AG20443 (cell line): ENCODE measurements at regions not wholly inside any gene's neighbourhood (a gene's known extent, or its start where the extent isn't known, plus 50 kb on each side); places are given as distances from the start of the nearest gene placed in this dataset.

ENCODE experiments used
- DNase-seq: peaks from one replicate; pipeline ENCODE4 v3.0.0; 2012; ENCODE audit warnings: low spot score, mixed read lengths

DNA sequence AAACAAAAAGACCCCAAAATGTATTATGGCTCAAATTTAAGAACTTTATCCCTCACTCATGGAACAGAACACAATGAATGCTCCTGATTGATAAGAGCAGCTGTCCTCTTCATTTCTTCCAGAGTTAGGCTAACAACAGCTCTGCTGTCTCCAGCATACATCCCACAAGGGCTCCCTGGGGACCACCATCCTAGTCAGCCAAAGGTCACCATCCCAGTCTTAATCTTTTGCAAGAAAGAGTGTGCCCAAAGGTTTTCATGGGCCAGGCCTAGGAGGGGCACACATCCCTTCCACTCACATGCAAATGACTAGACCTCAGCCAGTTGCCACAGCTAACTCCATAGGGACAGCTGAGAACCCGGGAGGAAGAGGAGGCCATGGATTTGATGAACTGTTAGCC is 555.3 kb downstream of the BUD13 start:
- no peak for DNase-seq

DNA sequence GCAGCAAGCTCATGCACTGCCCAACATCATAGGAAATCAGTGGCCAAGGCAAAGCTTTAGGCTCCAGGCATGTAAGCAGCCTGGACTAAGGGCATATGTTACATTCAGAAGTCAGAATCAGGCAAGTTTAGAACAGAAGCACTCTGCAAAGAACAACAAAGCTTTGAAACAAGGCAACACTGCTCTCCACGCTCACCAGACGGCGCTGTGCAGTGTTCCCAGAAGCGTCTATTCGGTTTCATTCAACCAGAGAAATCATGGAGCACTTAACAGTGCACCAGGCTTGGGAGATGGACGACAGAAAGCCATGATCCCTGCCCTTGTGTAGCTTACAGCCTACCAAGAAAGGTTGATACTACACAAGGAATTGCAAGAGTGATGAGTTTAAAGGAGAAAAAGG is 555.8 kb downstream of the BUD13 start:
- DNase-seq, result peak; percentile 55

- no peak for DNase-seq
These were observed 557.2 kb downstream of the BUD13 start for GRCh38 chr11:116215471-116216113.

- DNase-seq, result no peak
These were observed 561.6 kb downstream of the BUD13 start for GRCh38 chr11:116211147-116211546.

- DNase-seq, result no peak
These were observed 562.1 kb downstream of the BUD13 start for GRCh38 chr11:116210663-116211062.

- no peak for DNase-seq
These were observed 563.5 kb downstream of the BUD13 start for GRCh38 chr11:116209255-116209654.

- no peak for DNase-seq
These were observed 565.2 kb downstream of the BUD13 start for GRCh38 chr11:116207421-116208141.

- no peak for DNase-seq
These were observed 565.8 kb downstream of the BUD13 start for GRCh38 chr11:116207019-116207418.

DNA sequence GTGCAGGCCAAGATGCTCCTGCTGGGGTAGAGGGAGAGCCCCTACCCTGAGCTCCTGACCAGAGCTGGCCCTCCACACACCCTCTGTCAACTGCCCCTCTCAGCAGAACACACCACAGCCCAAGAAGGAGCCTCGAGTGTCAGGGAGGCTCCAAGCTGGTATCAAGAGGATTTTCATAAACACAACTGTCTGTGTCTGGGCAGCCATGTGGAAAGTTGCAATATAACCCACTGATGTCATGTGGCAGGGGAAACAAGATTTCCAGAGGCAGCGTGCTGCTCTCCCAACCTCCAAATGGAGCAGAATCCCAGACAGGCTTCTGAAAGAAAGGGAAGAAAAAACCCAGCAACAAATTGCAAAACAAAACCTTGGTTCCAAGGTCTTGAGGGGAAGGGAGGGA is 569.9 kb downstream of the BUD13 start:
- DNase-seq, result no peak

DNA sequence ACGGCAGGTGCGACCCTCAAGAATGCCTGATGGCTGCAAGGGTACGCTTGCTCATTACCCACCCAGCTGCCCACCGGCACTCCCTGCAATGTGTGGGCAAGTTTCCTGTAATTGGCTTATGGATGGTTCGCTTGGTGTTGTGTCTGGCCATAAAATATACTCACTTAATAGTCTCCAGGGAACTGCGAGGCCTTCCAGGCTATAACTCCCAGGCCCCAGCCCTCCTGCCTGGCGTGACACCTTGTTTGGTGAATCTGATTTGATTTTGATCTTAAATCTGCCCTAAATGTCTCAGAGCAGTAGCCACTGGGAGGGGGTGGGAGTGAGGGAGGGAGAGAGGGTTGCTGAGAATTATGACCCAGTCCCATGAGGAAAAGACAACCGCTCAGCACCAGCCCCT is 572.2 kb downstream of the BUD13 start:
- no peak for DNase-seq

DNA sequence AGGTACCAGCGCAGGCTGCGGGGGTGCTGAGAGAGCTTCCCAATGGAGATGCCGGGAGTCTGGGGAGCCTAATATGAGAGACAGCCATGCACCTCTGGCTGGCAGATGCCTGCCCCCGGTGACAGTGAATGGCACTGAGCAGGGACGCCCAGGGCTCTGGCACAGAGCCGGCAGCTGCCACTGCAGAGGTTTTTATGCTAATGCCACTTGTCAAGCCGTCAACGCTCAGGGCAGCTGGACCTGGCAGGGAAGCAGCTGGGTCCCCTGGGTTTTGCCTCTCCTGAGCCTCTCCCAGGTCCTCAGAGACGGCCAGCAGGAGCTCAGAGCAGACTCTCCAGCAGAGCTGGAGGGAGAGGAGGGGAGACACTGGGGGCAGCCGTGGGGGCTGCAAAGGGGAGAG is 573.6 kb downstream of the BUD13 start:
- DNase-seq, result no peak

DNA sequence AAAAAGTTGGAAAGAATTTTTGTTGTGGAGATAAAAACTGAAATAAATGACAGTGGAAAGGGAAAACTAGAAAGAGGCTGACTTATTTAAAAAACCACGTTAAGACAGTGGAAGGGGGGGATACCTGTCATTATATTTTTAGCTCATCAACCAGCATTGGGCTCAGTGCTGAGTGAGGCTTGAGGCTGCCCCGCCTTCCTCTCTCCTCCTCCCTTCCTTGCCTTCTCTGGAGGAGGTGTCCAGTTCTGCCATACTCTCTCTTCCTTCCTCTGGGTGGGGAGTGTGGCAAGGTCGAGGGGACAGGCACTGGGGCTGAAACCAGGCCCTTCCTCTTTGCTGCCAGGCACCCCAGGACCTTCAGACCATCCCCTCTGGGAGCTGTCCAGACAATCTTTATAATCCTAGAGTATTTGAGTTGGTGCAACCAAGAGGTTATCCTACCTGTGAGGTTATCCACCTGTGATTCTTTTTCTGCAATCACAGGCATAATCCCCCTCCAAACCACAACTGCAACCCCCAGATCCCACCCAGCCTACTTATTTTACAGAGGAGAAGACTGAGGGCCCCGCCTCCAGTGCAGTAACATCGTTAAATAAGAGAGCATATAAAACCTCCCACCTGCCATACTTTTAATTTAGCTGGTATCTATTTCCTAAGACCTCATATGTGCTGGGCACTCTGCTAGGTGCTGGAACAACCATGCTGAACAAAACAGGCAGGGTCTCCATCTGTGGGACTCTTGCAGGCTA is 578.5 kb downstream of the BUD13 start:
- DNase-seq, result no peak

DNA sequence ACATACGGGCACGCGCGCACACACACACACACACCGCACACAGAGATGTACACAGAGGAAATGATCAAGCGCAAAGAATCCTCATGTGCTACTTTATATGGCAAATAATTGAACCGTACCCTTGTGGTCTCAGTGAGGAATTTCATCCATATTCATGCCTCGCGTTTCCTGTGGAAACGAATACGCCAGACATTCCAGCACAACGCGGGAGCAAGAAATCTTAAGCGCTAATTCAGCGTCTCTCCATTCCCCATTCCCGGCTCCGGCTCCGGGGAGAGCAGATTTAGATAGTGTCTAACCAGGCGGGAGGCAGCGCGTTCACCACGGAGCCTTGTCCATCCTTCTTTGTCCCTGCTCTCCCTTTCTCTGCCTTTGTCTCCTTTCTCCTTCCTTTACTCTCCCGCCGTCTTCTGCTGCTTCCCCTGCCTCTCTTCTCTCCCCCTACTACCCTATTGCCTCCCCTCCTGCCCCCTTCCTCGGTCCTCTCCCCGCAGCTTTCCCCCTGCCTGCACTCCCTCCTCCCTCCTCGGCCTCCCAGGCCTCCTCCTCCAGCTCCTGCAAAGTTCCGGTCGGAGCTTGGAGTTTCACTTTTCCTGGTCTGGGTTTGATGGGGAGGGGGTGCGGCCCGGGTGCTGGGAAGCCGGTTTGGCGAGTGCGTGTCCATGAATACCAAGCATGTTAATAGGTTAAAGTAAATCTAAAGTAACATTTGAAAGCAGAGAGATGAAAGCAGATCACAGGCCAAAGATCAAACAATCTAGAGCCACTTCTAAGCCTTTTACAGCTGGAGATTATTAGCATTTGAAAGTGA is 579.3 kb downstream of the BUD13 start:
- DNase-seq, result peak; percentile 70

- DNase-seq, result peak; percentile 24
These were observed 580.1 kb downstream of the BUD13 start for GRCh38 chr11:116192509-116193210.

DNA sequence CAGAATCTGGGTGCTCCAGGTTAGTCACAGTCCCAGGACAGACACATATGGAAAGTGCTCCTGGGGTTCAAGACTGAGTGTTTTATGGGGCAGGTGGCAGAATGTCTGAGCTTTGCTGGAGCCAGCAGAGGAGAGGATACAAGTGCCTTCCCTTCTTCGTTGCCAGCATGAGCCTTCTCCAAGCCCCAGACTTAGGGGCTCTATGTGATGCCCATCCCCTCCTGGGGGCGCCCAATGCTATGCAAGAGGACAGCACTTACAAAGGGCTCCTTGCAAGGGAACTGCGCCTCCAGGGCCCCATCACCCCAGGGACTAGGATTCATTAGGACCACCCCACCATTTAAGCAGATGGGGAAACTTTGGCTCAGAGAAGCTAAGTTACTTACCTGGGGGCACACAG is 581.9 kb downstream of the BUD13 start:
- DNase-seq, result no peak

DNA sequence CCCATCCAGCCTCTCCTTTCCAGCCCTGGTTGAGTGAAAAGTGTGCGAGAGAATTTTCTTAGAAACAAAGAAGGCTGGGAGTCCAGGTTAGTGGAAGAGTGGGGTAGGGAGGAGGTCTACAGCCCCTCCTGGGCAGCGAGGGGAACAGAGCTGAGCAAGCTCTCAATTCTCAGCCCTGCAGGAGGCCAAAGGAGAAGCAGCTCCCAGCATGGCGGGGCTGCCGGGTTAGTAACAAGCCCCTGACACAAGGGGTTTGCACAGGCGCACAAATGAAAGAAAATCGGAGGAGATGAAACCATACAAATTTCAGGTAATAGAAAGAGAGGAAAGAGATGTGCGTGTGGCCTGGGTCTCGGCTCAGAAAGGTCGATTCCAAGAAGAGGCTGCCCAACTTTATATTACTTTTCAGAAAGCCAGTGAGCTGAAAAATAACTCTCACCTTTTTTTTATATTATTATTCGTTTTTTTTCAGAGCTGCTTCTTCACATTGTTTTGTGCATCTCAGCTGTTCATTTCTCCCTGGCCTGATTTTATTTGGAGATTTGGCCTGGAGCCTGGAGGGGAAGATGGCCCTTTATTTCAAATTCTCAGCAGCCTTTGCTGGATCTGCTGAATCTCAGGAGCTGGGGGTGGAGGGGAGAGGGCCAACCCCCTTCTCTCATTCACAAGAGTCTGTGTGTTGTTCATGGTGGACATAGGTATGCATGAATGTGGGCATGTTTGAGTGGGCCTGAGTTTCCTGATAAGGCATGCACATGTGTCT is 583.2 kb downstream of the BUD13 start:
- no peak for DNase-seq

GRCh38 chr11:116188350-116188749 is 584.4 kb downstream of the BUD13 start:
- DNase-seq, result no peak

- DNase-seq, result no peak
These were observed 585.8 kb downstream of the BUD13 start for GRCh38 chr11:116187026-116187425.

DNA sequence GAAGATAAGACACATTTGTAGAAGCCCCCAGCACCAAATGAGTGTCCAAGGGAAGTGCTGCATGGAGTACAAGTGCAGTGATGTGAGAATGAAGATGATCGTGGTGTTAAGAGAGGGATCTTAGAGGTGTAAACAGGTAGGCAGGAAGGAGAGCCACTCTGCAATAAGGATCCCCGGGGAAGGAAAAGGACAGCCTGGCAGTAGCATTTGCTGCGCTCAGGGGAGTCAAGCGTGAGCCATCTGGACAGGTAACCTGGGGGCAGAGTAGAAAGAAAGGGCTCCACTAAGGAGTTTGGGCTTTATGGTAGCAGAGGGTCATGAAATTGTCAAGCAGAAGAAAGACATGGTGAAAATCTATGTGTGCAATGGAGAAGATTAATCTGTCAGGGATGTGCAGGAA is 587.2 kb downstream of the BUD13 start:
- DNase-seq, result no peak

- DNase-seq, result no peak
These were observed 588.0 kb downstream of the BUD13 start for GRCh38 chr11:116184763-116185162.
